ENCODE measurements at regions not wholly inside any gene's neighbourhood (a gene's known extent, or its start where the extent isn't known, plus 50 kb on each side); places are given as distances from the start of the nearest gene placed in this dataset.

DNA sequence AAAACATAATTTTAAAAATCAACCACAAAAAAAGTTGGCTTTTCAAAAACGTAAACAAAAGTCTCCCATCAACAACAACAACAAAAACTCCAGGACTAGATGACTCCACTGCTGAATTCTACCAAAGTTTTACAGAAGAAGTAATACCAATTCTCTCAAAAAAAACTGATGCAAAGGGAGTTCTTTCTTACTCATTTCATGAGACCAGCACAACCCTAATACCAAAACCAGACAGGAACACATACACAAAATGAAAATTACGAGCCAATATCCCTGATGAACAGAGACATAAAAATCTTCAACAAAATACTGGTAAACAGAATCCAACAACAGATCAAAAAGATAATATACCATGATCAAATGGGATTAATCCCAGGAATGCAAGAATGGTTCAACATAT, 147.3 kb downstream of the BTG1 start:
- TF ChIP-seq, protein P1, sequence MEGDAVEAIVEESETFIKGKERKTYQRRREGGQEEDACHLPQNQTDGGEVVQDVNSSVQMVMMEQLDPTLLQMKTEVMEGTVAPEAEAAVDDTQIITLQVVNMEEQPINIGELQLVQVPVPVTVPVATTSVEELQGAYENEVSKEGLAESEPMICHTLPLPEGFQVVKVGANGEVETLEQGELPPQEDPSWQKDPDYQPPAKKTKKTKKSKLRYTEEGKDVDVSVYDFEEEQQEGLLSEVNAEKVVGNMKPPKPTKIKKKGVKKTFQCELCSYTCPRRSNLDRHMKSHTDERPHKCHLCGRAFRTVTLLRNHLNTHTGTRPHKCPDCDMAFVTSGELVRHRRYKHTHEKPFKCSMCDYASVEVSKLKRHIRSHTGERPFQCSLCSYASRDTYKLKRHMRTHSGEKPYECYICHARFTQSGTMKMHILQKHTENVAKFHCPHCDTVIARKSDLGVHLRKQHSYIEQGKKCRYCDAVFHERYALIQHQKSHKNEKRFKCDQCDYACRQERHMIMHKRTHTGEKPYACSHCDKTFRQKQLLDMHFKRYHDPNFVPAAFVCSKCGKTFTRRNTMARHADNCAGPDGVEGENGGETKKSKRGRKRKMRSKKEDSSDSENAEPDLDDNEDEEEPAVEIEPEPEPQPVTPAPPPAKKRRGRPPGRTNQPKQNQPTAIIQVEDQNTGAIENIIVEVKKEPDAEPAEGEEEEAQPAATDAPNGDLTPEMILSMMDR (IDR thresholded peaks at IDR 0.05; ENCODE audit: insufficient read depth, low read depth, low read length): no peak
- TF ChIP-seq EZH2 (IDR thresholded peaks at IDR 0.05; ENCODE audit: insufficient read depth, low read length): no peak
